ENCODE measurements at regions not wholly inside any gene's neighbourhood (a gene's known extent, or its start where the extent isn't known, plus 50 kb on each side); places are given as distances from the start of the nearest gene placed in this dataset.

- TF ChIP-seq CTCF (conservative IDR thresholded peaks at IDR 0.05) = no peak
- TF ChIP-seq ZFX (IDR thresholded peaks at IDR 0.05) = no peak
Measured at GRCh38 chr2:223457301-223457700, 144.9 kb downstream of the SCG2 start.

Measured in C4-2B (cell line).